ENCODE measurements at regions not wholly inside any gene's neighbourhood (a gene's known extent, or its start where the extent isn't known, plus 50 kb on each side); places are given as distances from the start of the nearest gene placed in this dataset.
"Not testable (repeated sequence)": the region's sequence is repeated elsewhere in the genome, so short reads cannot be mapped to it uniquely, and the experiment has no call there.

DNA sequence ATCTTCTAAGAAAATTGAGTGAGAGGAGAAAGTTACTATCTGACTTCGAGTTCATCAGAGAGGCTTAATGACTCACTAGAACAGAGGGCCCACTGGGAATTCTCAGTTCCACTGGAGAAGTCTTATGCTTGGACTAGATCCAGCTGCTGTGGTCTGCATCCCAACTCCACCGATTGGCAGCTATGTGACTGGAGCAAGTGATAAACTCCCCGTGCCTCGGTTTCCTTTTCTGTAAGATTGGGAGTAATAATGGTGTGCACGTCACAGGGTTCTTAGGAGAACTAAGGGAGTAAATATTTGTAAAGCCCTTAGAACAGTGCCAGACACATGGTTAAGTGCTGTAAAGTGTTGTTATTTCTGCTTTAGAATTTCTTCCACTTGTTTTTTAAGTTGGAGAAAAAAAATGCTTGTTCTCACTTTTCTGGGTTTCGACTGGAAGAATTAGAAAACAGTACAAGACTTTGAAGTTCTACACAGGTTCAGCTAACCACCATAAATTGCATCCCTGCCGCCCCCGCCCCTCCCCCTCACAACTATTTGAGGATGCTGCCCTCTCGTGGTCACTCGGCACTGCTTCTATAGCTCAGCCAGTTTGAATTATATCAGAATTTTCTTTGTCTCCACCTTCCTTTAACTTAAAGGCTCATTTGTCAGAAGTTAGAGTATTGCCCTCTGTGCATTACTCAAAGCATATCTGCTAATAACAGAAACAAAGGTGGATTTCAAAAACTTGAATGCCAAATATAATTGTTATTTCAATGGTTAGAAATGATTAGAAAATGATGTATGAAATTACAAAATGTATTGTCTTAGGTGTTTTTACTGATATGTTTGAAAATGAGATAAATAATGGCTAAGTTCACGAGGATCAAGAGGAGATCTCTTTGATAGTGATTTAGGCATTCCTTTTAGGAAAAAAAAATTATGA lies 95.0 kb upstream of the IFNGR1 start:
- no peak overlapping the region for H3K4me3 ChIP-seq (ENCODE audit: low read depth, low read length)

DNA sequence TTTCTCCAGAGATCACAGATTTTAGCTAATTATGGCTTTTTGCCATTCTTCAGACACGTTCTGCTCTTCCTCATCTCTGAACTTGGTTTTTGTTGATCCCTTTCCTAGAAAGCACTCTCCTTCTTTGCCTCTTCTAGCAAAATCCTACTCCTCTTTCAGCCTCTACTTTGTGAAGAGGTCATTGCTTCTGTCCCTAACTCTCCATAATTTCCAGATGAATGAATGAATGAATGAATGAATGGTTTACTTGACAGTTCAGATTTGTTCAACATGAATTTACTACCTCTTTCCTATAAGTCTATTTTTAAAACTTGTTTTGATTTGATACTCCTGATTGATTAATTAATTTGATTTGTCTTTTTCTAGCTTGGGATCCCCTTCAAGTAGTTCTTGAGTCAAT lies 94.0 kb upstream of the IFNGR1 start:
- no peak overlapping the region for H3K4me3 ChIP-seq (ENCODE audit: low read depth, low read length)

DNA sequence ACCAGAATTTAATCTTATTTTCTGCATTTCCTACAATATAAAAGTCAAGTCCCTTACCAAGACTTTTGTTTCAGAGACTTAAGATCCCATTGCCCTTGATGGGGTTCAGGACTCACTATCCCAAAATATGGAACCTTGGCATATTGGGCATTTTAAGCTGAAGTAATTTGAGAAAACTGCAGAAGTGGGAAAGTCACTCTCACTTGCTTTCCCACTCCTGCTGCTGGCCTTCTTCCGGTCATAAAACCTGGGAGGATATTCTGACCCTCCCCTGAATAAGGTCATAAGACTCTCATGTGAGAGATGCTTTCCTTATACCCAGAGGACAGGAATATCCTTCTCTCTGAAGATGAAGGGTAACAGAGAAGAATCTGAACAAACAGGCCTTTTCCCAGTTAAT lies 92.8 kb upstream of the IFNGR1 start:
- H3K4me3 ChIP-seq (ENCODE audit: low read depth, low read length), result no peak overlapping the region

DNA sequence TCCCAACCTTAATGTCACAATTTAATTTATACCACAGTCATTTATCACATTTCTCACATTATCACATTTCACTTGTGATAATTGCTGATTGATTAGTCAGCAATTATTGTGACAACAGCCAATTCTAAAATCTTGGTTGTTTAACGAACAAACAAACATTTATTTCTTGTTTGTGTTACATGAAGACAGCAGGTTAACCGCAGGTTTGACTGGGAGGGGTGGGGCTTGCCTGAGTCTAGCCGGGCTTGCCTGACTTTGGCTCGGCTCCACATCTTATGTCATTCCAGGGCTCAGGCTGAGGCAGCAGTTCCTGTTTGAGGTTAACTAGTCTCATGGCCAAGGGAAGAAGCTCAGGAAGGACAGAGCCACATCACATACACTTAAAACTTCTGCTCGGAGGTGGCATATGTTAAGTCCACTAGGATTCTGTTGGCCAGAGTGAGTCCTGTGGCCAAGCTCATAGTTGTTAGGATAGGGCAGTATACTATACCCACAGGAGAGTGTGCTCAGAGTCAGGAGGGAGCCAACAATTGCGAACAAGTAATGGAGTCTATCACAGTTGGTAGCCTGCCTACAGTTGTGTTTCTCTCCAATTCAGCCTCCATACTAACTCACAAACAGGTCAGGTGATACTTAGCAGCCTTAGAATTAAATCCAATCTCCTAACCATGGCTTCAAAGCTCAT lies 90.0 kb upstream of the IFNGR1 start:
- H3K4me3 ChIP-seq (ENCODE audit: low read depth, low read length), result no peak overlapping the region

DNA sequence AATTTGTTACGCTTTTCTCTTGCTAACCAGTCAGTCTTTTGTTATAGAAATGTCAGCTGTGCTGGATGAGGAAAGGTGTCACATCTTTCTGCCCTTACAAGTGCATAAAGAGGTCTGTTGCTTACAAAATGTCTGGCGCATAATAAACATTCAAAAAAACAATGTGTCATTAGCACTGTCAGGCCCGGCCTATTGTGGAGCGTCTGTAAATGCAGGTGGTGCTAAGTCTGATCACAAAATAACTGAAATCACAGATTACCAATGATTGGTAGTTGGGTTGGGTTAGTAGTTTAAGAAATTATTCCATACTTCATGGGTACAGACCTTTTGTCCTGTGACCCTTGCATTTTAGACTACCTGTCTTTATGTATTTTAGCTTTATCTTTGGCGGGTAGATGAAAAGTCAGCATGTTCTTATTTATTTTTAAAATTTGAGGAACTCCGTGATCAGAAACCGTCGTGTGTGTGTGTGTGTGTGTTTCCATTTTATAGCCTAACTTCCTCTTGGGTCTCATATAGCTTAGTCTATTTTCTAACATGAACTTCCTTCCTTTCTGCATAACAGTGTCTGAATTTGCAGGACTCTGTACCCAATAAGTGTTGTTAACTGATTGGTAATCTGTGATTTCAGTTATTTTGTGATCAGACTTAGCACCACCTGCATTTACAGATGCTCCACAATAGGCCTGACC lies 88.1 kb upstream of the IFNGR1 start:
- no peak overlapping the region for H3K4me3 ChIP-seq (ENCODE audit: low read depth, low read length)

DNA sequence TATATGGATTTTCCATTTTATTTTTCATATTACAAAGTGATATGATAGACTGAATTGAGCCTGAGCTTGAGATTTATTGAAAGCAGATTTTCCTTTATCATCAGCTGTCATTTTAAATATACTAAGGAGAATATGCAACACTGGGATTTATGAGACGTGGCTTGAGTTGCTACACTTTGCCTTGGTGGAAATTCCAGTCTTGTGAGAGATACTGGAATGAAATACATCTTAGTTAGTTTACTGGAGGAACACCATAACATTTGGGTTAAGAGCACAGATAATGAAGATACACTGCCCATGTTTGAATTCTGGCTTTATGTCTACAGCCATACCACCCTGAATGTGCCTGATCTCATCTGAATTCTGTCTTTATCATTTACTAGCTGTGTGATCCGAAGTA lies 86.5 kb upstream of the IFNGR1 start:
- no peak overlapping the region for H3K4me3 ChIP-seq (ENCODE audit: low read depth, low read length)

DNA sequence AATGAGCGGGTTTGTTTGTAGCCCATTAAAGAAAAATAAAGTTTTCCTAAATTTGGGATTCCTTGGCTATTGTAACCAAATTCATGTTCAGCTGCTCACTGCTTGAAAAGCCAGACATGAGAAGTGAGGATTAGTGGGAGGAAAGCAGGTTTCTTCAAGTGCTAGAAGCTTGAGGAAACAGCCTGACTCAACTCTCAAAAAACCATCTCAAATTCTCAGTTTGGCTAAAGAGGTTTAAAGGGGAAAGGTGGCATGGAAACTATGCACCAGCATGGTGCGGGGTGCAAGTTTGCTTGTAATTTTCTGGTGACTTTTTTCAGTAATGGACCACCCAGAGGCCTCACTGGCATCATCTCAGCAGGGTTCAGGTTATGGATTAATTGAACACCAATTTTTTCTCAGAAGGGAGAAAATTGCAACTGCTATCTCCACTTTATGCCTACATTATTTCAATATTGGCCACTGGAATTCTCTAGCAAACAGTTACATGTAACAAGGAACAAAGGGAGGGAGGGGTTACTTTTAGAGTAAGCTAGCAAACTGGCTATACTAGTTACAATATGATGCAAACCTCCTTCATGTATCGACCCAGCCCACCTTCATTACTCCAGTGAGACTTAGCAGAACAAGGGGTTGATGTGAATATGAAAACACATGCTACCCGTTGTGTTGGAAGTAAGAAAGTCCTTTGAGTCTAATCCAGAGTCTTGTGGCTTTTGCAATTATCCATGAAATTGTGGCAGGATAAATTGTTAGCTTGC lies 85.0 kb upstream of the IFNGR1 start:
- H3K4me3 ChIP-seq (ENCODE audit: low read depth, low read length), result no peak overlapping the region

DNA sequence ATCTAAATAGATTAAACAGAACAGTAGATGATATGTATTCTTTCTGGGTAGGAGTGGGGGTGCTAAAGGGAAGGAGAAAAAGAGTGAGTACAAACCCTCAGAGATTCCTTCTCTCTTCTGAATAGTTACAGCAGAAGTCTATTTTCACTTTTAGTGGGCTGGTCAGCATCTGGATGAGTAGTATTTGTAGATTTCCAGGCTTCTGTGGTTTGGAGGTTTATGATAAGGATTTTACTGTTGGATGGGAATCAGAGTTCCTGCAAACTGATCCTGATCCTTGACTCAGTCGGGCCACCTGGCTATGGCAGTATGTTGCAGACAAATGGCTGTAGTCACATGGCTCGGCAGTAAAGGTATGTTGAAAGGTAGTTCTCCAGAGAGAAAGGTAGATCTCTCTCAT lies 84.3 kb upstream of the IFNGR1 start:
- H3K4me3 ChIP-seq (ENCODE audit: low read depth, low read length), result no peak overlapping the region

DNA sequence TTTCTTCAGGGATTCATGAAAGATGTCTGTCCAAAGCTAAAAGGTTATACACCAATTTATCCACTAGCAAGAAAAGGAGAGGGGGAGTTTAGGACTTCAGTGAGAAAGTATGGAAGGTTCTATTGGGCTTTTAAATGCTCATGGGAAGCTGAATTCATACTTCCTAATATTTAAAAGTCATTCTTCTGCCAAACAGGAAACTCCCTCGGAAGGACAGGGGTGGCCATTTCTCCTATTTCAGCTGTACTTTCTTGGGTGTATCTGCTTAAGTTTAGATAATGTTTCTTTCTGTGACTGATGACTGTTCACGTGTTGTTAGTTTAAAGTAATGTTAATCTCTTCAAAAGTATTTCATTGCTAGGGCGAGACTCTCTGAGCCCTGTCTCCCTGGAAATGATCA lies 80.5 kb upstream of the IFNGR1 start:
- no peak overlapping the region for H3K4me3 ChIP-seq (ENCODE audit: low read depth, low read length)

DNA sequence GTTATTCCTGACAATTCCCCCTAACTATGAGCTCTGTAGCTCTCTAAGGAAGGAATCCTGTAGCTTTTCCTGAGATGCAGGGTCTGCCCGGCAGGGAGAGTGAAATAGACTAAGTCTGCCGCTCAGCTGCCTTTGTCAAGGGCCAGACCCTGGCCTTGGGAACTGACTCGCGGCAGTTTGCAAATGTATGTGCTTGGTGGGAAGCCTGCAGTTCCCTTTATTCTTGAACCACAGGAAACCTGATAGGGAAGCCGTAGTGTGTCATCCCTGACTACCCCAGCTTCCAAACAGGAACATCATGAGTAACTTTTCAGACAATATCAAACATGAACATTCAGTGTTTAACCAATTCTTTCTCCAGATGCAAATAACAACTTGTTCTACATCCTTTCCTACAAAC lies 78.7 kb upstream of the IFNGR1 start:
- no peak overlapping the region for H3K4me3 ChIP-seq (ENCODE audit: low read depth, low read length)

DNA sequence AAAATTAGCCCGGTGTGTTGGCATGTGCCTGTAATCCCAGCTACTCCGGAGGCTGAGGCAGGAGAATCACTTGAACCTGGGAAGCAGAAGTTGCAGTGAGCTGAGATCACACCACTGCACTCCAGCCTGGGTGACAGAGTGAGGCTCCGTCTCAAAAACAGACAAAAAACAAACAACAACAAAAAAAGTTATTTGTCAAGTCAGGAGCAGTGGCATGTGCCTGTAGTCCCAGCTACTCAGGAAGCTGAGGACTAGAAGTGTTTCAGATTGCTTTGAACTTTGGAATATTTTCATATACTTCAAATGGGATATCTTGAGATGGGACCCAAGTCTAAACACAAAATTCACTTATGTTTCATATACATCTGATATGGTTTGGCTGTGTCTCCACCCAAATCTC lies 73.1 kb upstream of the IFNGR1 start:
- not testable (repeated sequence) for H3K4me3 ChIP-seq (ENCODE audit: low read depth, low read length)

DNA sequence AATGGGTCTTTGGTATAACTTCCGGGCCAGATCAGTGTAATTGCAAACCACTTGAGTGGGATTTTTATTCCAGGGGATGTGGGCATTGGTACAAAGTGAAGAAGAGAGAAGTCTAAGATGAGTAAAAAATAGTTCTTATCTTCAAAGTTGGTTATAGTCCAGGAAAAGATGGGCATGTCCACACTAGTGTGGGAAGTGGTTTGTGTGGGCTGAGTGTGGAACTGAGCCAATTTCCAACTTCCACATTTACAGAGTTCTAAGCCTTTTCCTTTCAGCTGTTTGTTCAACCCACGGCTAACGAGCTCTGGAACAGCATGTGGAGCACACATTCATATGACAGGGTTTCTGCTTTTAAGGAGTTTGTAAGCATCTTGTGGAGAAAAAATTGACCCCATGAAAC lies 72.3 kb upstream of the IFNGR1 start:
- H3K4me3 ChIP-seq (ENCODE audit: low read depth, low read length), result no peak overlapping the region

DNA sequence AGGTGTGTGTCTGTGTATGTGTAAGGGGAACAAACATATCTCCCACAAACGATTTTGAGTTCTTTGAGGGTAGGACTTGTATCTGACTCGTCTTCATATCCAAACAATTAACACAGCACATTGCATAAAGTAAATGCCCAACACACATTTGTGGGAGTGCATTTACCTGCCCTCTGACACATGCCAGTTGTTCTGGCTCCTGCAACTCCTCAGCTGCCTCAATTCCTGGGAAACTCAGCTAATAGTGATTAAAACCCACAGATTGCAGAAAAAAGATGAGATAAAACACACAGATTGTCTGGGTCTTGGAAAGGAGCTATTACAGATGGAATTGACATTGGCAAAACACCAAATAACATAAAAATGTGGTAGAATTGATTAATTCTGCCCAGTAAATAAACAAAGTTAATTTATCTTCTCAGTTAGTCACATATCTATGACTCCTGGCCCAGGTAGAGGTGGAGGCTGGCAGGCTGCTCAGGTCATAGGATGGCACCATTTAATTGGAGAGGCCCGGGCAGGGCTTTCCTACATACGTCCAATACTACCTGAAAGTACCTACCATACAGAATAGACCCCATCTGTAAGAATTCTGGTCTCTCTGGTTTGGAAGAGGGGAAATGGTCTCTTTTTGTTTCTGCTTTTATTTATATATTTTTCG lies 71.5 kb upstream of the IFNGR1 start:
- H3K4me3 ChIP-seq (ENCODE audit: low read depth, low read length), result no peak overlapping the region

DNA sequence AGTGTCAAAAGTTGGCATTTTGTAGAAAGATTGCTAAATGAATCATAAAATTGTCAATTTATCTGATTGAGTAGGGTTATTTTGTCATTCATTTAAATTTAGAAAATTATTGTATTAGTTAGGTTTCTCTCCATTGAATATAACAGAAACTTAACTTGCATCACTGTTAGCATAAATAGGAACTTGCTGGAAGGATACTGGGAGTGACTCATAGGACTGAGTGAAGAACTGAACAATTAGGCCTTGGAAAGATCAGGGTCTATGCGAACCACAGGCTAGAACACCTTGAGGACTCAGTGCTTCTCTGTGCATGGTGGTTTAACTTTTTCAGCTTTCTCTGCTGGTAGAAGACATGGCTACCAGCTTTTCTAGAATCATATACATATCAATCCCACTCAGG lies 67.7 kb upstream of the IFNGR1 start:
- H3K4me3 ChIP-seq (ENCODE audit: low read depth, low read length), result no peak overlapping the region

DNA sequence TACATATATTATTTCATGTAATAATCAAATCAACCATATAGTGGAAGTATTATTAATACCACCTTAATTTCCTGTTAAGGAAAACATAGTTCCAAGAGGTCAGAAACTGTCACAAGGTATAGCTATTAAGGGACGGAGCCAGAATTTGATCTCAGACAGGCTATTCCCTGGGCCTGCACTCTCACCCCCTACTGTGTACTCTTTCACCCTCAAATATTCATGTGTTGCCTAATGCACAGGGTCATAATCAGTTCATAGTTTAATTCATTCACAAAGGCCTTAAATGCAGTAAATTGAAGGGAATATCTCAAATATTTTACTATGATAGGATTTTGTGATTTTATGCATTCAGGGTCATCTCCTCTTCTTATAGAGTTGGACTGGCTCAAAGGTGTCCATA lies 67.2 kb upstream of the IFNGR1 start:
- no peak overlapping the region for H3K4me3 ChIP-seq (ENCODE audit: low read depth, low read length)

DNA sequence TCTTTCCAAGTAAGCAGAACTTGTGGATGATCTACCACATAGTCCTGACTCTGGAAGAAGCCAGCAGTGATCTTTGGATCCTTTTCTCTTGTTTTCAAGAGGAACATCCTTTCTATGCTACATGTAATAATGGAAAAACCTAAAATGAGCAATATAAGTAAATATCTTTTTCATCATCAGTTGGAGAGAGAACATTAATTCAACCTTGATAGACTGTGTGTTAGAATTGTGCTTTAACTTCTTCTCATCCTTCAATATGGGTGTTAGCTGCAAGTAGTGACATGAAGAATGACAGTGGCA lies 65.6 kb upstream of the IFNGR1 start:
- no peak overlapping the region for H3K4me3 ChIP-seq (ENCODE audit: low read depth, low read length)

DNA sequence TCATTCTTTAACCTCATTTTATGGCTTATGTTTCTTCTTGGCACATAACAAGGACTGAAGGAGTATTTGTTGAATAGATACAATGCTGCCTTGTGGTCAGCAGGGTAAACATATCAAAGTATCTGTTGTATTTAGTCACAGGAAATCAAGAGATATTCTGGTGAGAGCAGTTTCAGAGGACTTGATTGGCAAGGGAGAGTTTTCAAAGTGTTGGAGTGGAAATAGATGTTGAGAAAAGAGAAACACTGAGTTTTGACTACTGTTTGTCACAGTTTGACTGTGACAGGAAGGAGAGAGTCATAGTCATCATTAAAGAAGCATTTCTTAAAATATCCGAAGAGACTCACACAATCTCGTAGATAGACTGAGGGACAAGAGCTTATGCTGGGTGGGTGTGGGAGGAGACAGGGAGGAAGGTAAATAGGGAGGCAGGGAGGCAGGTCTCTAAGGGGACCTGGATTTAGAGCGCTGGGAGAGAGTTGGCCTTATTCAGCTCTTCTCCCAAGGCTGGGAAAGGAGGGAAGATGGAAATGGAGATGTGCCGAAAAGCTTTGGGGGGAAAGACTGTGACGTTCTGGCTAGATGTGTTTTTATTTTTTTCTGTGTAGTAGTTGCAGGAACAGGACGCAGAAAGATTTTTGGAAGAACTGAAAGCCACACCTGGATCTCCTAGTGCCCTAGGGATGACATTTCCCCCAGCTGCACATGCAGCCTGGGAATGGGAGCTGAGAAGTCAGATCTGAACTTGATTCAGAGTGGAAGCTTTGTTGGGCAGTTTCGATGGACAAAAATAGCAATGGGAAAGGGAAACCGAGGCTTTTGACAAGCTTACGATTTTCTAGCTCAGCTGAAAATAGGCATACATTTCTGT lies 65.0 kb upstream of the IFNGR1 start:
- H3K4me3 ChIP-seq (ENCODE audit: low read depth, low read length), result no peak overlapping the region

DNA sequence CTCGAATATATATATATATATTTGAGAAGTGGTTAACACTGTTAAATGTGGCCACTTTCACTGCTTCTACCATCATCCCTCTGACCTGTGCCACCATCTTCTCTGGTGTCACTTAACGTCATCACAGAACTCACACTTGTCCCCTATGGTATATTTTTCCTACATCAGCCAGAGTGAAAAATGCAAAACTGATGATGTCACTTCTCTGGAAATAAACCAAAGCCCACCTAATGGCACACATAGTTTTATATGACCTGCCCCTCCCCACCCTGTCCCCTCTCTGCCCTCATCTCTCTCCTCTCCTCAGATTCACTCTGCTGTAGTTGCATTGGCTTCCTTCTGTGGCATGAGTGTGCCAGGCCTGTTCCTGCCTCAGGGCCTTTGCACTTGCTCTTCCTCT lies 63.9 kb upstream of the IFNGR1 start:
- no peak overlapping the region for H3K4me3 ChIP-seq (ENCODE audit: low read depth, low read length)

DNA sequence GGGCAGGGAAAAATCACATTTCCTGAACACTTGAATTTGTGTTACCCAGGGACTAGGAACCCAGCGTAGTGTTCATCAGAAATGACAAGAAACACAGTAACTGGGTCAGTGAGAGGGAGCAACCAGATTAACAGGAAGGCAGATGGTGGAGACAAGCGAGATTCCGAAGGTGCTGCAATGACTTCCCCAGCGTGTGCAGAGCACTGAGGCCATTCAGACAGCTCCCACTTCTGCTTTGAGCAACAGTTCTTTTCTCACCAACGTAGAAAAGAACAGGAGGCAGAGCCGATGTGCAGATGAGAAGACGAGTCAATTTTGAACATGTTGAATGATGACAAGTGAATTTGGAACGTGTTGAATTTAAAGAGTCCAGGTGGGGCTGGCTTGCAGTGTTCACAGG lies 63.1 kb upstream of the IFNGR1 start:
- H3K4me3 ChIP-seq (ENCODE audit: low read depth, low read length), result no peak overlapping the region

DNA sequence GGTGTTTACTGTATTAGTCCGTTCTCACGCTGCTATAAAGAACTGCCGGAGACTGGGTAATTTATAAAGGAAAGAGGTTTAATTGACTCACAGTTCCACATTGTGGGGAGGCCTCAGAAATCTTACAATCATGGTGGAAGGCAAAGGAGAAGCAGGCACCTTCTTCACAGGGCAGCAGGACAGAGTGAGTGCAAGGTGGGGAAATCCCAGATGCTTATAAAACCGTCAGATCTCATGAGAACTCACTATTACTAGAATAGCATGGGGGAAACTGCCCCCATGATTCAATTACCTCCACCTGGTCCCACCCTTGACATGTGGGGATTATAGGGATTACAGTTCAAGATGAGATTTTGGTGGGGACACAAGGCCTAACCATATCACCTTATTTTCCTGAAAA lies 60.1 kb upstream of the IFNGR1 start:
- not testable (repeated sequence) for H3K4me3 ChIP-seq (ENCODE audit: low read depth, low read length)

All from iPS-11a (cell line).